ENCODE measurements at regions not wholly inside any gene's neighbourhood (a gene's known extent, or its start where the extent isn't known, plus 50 kb on each side); places are given as distances from the start of the nearest gene placed in this dataset.
A peak's percentile ranks its signal among the peaks of the same experiment; 100 is the strongest.

- Histone ChIP-seq H3K27ac (ENCODE audit: extremely low read length, insufficient read depth, low read length) (peak overlapping the region; percentile 57), H3K4me3 (replicated peaks in 1 of 3; ENCODE audit: insufficient read depth in 1 of 3, low read depth in 2 of 3, low read length in 3 of 3) (no peak overlapping the region), H3K27me3 (ENCODE audit: control insufficient read depth in 1 of 2, insufficient read depth in 2 of 2, low read length in 2 of 2) (peaks cover 0 to 5% of the 10 kb centered on the region in 2 experiments; a peak in 1 of 5 replicates), H3K4me1 (ENCODE audit: insufficient read depth, low read length) (peaks cover 66% of the 10 kb centered on the region), H3K36me3 (replicated peaks in 1 of 2; ENCODE audit: control insufficient read depth in 1 of 2, insufficient read depth in 2 of 2, low read length in 2 of 2) (no peaks in the 10 kb centered on the region), H3K9me3 (ENCODE audit: low read length) (no peaks in the 10 kb centered on the region; the same call in 1 of the 2 replicates), H2AFZ (ENCODE audit: low read length) (no peak overlapping the region), H3K79me2 (ENCODE audit: insufficient read depth, low read length) (no peaks in the 10 kb centered on the region), H3K4me2 (ENCODE audit: low read depth, low read length) (peak overlapping the region; percentile 45), H3K9ac (ENCODE audit: insufficient read depth, low read depth, low read length) (peak overlapping the region; percentile 17; the same call in 1 of the 2 replicates), H4K20me1 (ENCODE audit: insufficient read depth, low read length) (no peaks in the 10 kb centered on the region)
- ATAC-seq (peak; percentile 79), DNase-seq (ENCODE audit: low spot score) (peak; percentile 82), FAIRE-seq (peak; percentile 89)
- intact Hi-C loops (cut with micrococcal nuclease; ENCODE audit: unreplicated experiment) (no loop called here), in situ Hi-C loops (cut with HindIII; ENCODE audit: extremely low pct_ligation_motif_present, low pct_unique_long_range_greater_than_20kb) (no loop called here)
- 2% methylated on average over 2 of the region's 2 CpGs for WGBS (ENCODE audit: low lambda C conversion rate)
- BruUV-seq (replicated peaks), result no TSS peak
- ChIA-PET POLR2A (no interaction called here), CTCF (ENCODE audit: low intra/inter-chr PET ratio, low total read pairs) (no interaction called here)
- TF ChIP-seq FOXP1 (IDR thresholded peaks at IDR 0.05), result peak; percentile 63; the same call in 1 of the 2 replicates
- TF ChIP-seq FOXP1 (CRISPR knock-in tag; IDR thresholded peaks at IDR 0.05), result peak; percentile 95
- TF ChIP-seq NR2F2 (IDR thresholded peaks at IDR 0.05; ENCODE audit: borderline replicate concordance, low read depth), result peak; percentile 51; the same call in 1 of the 2 replicates
- TF ChIP-seq, protein P1, sequence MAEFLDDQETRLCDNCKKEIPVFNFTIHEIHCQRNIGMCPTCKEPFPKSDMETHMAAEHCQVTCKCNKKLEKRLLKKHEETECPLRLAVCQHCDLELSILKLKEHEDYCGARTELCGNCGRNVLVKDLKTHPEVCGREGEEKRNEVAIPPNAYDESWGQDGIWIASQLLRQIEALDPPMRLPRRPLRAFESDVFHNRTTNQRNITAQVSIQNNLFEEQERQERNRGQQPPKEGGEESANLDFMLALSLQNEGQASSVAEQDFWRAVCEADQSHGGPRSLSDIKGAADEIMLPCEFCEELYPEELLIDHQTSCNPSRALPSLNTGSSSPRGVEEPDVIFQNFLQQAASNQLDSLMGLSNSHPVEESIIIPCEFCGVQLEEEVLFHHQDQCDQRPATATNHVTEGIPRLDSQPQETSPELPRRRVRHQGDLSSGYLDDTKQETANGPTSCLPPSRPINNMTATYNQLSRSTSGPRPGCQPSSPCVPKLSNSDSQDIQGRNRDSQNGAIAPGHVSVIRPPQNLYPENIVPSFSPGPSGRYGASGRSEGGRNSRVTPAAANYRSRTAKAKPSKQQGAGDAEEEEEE (CRISPR knock-in tag; IDR thresholded peaks at IDR 0.05; ENCODE audit: borderline replicate concordance), result no peak
- TF ChIP-seq HMG20B (CRISPR knock-in tag; conservative IDR thresholded peaks at IDR 0.05), result no peak
- TF ChIP-seq EHMT2 (IDR thresholded peaks at IDR 0.05; ENCODE audit: borderline replicate concordance, low read depth, low read length), result peak; percentile 28; the same call in 1 of the 2 replicates
- peak; percentile 94 for TF ChIP-seq FOXA3 (CRISPR knock-in tag; IDR thresholded peaks at IDR 0.05)
- no peak for TF ChIP-seq FOXC1 (CRISPR knock-in tag; IDR thresholded peaks at IDR 0.05; ENCODE audit: borderline replicate concordance)
- peak; percentile 63 for TF ChIP-seq BHLHE40 (IDR thresholded peaks at IDR 0.05; ENCODE audit: low read length)
- peak; percentile 13; the same call in 1 of the 2 replicates for TF ChIP-seq ETV5 (CRISPR knock-in tag; IDR thresholded peaks at IDR 0.05; ENCODE audit: borderline replicate concordance)
- TF ChIP-seq ISL2 (CRISPR knock-in tag; IDR thresholded peaks at IDR 0.05), result peak; percentile 59; the same call in 1 of the 2 replicates
- peak; percentile 95 for TF ChIP-seq SOX13 (IDR thresholded peaks at IDR 0.05)
- TF ChIP-seq SOX13 (CRISPR knock-in tag; conservative IDR thresholded peaks at IDR 0.05 in 1 of 2, IDR thresholded peaks at IDR 0.05 in 1 of 2), result peak in 1 of 2 experiments; percentile 98; a peak in 2 of 4 replicates
- TF ChIP-seq FOXJ3 (CRISPR knock-in tag; IDR thresholded peaks at IDR 0.05; ENCODE audit: borderline replicate concordance), result peak; percentile 47; the same call in 1 of the 2 replicates
- peak; percentile 40; the same call in 1 of the 2 replicates for TF ChIP-seq HNF4G (IDR thresholded peaks at IDR 0.05; ENCODE audit: borderline replicate concordance, low read depth, low read length)
- TF ChIP-seq HNF4G (CRISPR knock-in tag; IDR thresholded peaks at IDR 0.05; ENCODE audit: borderline replicate concordance, low read depth), result no peak
- peak; percentile 83; the same call in 1 of the 2 replicates for TF ChIP-seq FOXO1 (CRISPR knock-in tag; IDR thresholded peaks at IDR 0.05)
- 0 out of 2 replicates have a peak, but pooled peaks have one; percentile 39 for TF ChIP-seq MIXL1 (CRISPR knock-in tag; IDR thresholded peaks at IDR 0.05)
- TF ChIP-seq, protein P2, sequence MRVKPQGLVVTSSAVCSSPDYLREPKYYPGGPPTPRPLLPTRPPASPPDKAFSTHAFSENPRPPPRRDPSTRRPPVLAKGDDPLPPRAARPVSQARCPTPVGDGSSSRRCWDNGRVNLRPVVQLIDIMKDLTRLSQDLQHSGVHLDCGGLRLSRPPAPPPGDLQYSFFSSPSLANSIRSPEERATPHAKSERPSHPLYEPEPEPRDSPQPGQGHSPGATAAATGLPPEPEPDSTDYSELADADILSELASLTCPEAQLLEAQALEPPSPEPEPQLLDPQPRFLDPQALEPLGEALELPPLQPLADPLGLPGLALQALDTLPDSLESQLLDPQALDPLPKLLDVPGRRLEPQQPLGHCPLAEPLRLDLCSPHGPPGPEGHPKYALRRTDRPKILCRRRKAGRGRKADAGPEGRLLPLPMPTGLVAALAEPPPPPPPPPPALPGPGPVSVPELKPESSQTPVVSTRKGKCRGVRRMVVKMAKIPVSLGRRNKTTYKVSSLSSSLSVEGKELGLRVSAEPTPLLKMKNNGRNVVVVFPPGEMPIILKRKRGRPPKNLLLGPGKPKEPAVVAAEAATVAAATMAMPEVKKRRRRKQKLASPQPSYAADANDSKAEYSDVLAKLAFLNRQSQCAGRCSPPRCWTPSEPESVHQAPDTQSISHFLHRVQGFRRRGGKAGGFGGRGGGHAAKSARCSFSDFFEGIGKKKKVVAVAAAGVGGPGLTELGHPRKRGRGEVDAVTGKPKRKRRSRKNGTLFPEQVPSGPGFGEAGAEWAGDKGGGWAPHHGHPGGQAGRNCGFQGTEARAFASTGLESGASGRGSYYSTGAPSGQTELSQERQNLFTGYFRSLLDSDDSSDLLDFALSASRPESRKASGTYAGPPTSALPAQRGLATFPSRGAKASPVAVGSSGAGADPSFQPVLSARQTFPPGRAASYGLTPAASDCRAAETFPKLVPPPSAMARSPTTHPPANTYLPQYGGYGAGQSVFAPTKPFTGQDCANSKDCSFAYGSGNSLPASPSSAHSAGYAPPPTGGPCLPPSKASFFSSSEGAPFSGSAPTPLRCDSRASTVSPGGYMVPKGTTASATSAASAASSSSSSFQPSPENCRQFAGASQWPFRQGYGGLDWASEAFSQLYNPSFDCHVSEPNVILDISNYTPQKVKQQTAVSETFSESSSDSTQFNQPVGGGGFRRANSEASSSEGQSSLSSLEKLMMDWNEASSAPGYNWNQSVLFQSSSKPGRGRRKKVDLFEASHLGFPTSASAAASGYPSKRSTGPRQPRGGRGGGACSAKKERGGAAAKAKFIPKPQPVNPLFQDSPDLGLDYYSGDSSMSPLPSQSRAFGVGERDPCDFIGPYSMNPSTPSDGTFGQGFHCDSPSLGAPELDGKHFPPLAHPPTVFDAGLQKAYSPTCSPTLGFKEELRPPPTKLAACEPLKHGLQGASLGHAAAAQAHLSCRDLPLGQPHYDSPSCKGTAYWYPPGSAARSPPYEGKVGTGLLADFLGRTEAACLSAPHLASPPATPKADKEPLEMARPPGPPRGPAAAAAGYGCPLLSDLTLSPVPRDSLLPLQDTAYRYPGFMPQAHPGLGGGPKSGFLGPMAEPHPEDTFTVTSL (CRISPR knock-in tag; IDR thresholded peaks at IDR 0.05; ENCODE audit: borderline replicate concordance), result peak; percentile 80; the same call in 1 of the 2 replicates
- no peak for TF ChIP-seq ZNF530 (CRISPR knock-in tag; IDR thresholded peaks at IDR 0.05; ENCODE audit: low read depth)
These were observed 523.0 kb upstream of the CDH11 start for GRCh38 chr16:65644821-65645220.
